ENCODE measurements at regions not wholly inside any gene's neighbourhood (a gene's known extent, or its start where the extent isn't known, plus 50 kb on each side); places are given as distances from the start of the nearest gene placed in this dataset.

DNA sequence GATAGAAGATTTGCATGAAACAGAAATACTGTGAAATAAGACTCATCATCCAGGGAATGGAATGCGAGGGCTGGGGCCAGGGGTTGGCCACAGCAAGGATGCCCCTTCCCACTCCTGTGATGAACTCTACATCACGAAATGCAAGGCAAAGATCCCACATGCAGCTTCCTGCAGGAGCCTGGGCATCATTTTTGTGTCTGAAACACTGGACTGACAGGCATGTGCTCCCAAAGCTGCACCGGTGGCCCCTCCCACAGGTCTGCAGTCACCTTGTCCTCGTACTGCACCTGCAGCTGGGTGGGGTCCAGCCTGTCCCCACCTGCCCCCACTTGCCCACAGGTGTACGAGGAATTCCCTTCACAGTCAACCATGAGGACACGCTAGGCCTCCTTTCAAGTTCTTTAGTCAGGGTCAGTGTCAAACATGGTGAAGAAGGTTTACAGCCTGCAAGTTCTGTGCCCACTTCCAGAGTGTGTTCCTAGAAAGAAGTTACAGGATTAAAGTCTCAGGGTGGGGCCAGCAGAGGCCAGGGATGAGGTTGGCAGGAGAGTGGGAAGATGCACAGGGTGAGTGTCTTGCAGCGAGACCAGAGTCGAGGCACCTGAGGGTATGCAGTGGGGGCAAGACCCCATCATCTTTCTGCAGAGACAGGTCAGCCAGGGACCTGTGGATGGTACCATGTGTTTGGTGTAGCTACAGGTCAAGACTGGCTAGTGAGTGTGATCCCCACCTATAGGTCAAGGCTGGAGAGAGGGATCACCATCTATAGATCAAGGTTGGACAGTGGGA, 155.0 kb upstream of the IRX2 start:
- Histone ChIP-seq H3K27ac (no peak overlapping the region), H3K9me3 (peaks cover 0 to 5% (median 0%) of the 10 kb centered on the region in 4 donors), H3K4me3 (no peak overlapping the region), H3K4me1 (no peaks in the 10 kb centered on the region), H3K27me3 (no peaks in the 10 kb centered on the region), H3K36me3 (no peaks in the 10 kb centered on the region)
- no peak for TF ChIP-seq POLR2A (IDR thresholded peaks at IDR 0.05)
- no peak for TF ChIP-seq EP300 (IDR thresholded peaks at IDR 0.05)
- TF ChIP-seq, protein P1, sequence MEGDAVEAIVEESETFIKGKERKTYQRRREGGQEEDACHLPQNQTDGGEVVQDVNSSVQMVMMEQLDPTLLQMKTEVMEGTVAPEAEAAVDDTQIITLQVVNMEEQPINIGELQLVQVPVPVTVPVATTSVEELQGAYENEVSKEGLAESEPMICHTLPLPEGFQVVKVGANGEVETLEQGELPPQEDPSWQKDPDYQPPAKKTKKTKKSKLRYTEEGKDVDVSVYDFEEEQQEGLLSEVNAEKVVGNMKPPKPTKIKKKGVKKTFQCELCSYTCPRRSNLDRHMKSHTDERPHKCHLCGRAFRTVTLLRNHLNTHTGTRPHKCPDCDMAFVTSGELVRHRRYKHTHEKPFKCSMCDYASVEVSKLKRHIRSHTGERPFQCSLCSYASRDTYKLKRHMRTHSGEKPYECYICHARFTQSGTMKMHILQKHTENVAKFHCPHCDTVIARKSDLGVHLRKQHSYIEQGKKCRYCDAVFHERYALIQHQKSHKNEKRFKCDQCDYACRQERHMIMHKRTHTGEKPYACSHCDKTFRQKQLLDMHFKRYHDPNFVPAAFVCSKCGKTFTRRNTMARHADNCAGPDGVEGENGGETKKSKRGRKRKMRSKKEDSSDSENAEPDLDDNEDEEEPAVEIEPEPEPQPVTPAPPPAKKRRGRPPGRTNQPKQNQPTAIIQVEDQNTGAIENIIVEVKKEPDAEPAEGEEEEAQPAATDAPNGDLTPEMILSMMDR (IDR thresholded peaks at IDR 0.05), result no peak
- WGBS, 2 donors, result 79 to 81% methylated on average over 8 of the region's 8 CpGs
- DNase-seq (ENCODE audit: low spot score in 2 of 2), result no peak

DNA sequence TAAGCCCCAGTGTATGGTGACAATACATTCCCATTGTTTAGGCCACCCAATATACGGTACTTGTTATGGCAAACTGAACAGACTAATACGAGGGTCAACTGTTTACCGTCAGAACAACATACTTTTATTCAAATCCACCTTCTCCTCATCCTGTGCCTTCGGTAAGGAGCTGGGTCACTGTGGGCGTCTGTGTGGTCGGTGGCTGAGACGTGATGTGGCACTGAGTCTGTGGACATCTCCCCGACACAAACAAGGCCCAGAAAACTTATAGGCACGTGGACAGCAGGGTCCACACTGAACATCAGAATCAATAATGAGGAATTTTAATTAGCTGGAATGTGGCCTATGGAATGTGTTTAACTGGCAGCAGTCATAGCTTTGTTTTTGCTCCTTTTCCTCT, 154.3 kb upstream of the IRX2 start:
- no peaks in the 10 kb centered on the region for H3K27me3 ChIP-seq
- WGBS, 2 donors, result 47 to 71% methylated on average over 9 of the region's 9 CpGs
- H3K27ac ChIP-seq, result no peak overlapping the region
- H3K4me1 ChIP-seq, result no peaks in the 10 kb centered on the region
- peaks cover 0 to 8% (median 0%) of the 10 kb centered on the region in 4 donors for H3K9me3 ChIP-seq
- no peak overlapping the region for H3K4me3 ChIP-seq
- TF ChIP-seq, protein P1 (IDR thresholded peaks at IDR 0.05), result no peak
- TF ChIP-seq POLR2A (IDR thresholded peaks at IDR 0.05), result no peak
- TF ChIP-seq EP300 (IDR thresholded peaks at IDR 0.05), result no peak
- no peaks in the 10 kb centered on the region for H3K36me3 ChIP-seq
- DNase-seq (ENCODE audit: low spot score in 2 of 2), result no peak

DNA sequence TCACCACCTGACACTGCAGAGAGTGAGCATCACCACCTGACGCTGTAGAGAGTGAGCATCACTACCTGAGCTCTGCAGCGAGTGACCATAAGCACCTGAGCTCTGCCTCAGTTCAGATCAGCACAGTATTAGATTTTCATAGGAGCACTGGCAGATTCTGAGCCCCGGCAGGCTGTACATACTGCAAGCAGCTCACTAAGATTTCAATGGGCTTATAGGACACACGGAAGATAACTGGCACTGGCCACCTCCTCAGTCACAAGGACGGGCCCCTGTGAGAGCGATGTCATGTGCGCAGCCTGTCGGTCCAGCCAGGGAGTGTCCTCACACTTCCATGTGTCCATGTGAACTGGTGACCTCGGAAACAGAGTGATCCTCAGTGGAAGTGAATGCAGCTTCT, 153.5 kb upstream of the IRX2 start:
- DNase-seq (ENCODE audit: low spot score in 2 of 2), result no peak
- H3K9me3 ChIP-seq, result peaks cover 0 to 14% (median 0%) of the 10 kb centered on the region in 4 donors
- WGBS, 2 donors, result 75 to 84% methylated on average over 9 of the region's 9 CpGs
- no peak overlapping the region for H3K27ac ChIP-seq
- H3K4me1 ChIP-seq, result no peaks in the 10 kb centered on the region
- H3K27me3 ChIP-seq, result no peaks in the 10 kb centered on the region
- H3K4me3 ChIP-seq, result no peak overlapping the region
- H3K36me3 ChIP-seq, result no peaks in the 10 kb centered on the region
- no peak for TF ChIP-seq POLR2A (IDR thresholded peaks at IDR 0.05)
- TF ChIP-seq EP300 (IDR thresholded peaks at IDR 0.05), result no peak
- TF ChIP-seq, protein P1 (IDR thresholded peaks at IDR 0.05), result no peak

DNA sequence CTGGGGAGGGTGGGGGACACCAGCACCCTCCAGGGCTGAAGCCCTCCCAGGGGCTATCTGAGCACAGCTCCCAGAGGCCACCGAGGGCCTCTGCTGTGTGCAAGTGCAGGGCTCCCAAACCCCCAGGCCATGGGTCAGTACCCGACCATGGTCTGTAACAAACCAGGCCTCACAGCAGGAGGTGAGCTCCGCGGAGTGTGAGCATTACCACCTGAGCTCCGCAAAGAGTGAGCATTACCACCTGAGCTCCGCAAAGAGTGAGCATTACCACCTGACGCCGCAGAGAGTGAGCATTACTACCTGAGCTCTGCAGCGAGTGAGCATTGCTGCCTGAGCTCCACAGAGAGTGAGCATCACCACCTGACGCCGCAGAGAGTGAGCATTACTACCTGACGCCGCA, 152.9 kb upstream of the IRX2 start:
- 75 to 79% methylated on average over 13 of the region's 13 CpGs for WGBS, 2 donors
- Histone ChIP-seq H3K4me1 (no peaks in the 10 kb centered on the region), H3K27me3 (no peaks in the 10 kb centered on the region), H3K27ac (no peak overlapping the region), H3K9me3 (peaks cover 0 to 15% (median 0%) of the 10 kb centered on the region in 4 donors), H3K36me3 (no peaks in the 10 kb centered on the region), H3K4me3 (no peak overlapping the region)
- no peak for DNase-seq (ENCODE audit: low spot score in 2 of 2)
- TF ChIP-seq EP300 (IDR thresholded peaks at IDR 0.05), result no peak
- TF ChIP-seq, protein P1 (IDR thresholded peaks at IDR 0.05), result no peak
- no peak for TF ChIP-seq POLR2A (IDR thresholded peaks at IDR 0.05)

All from tibial nerve (tissue), 4 donors.